ENCODE measurements at regions not wholly inside any gene's neighbourhood (a gene's known extent, or its start where the extent isn't known, plus 50 kb on each side); places are given as distances from the start of the nearest gene placed in this dataset.
"Not testable (repeated sequence)": the region's sequence is repeated elsewhere in the genome, so short reads cannot be mapped to it uniquely, and the experiment has no call there.

- DNase-seq (ENCODE audit: low spot score); CTCF ChIA-PET (ENCODE audit: low intra/inter-chr PET ratio, low total read pairs); H3K27me3 ChIP-seq (ENCODE audit: control insufficient read depth in 1 of 2, insufficient read depth in 2 of 2, low read length in 2 of 2); H3K4me3 ChIP-seq (replicated peaks in 1 of 3; ENCODE audit: insufficient read depth in 1 of 3, low read depth in 2 of 3, low read length in 3 of 3); H3K9ac ChIP-seq (ENCODE audit: insufficient read depth, low read depth, low read length); H3K4me1 ChIP-seq (ENCODE audit: insufficient read depth, low read length); POLR2A ChIA-PET; BruUV-seq (replicated peaks); H4K20me1 ChIP-seq (ENCODE audit: insufficient read depth, low read length); FAIRE-seq; H2AFZ ChIP-seq (ENCODE audit: low read length); H3K4me2 ChIP-seq (ENCODE audit: low read depth, low read length); in situ Hi-C loops (cut with HindIII; ENCODE audit: extremely low pct_ligation_motif_present, low pct_unique_long_range_greater_than_20kb); H3K27ac ChIP-seq (ENCODE audit: extremely low read length, insufficient read depth, low read length); ATAC-seq; H3K79me2 ChIP-seq (ENCODE audit: insufficient read depth, low read length); H3K36me3 ChIP-seq (replicated peaks in 1 of 2; ENCODE audit: control insufficient read depth in 1 of 2, insufficient read depth in 2 of 2, low read length in 2 of 2); intact Hi-C loops (cut with micrococcal nuclease; ENCODE audit: unreplicated experiment); TF ChIP-seq CREB1, ATF7 (CRISPR knock-in tag; IDR thresholded peaks at IDR 0.05): not testable (repeated sequence)
- TF ChIP-seq CREB1 (IDR thresholded peaks at IDR 0.05) (peak; percentile 58), ATF7 (IDR thresholded peaks at IDR 0.05) (peak; percentile 87)
- 45% methylated on average over 2 of the region's 2 CpGs for WGBS (ENCODE audit: low lambda C conversion rate)
- peaks cover 62% of the 10 kb centered on the region for H3K9me3 ChIP-seq (ENCODE audit: low read length)
These were observed 1392.0 kb upstream of the GOT2 start for GRCh38 chr16:60126115-60126514.

- CTCF ChIA-PET (ENCODE audit: low intra/inter-chr PET ratio, low total read pairs) = no interaction called here
- ATAC-seq (no peak), DNase-seq (ENCODE audit: low spot score) (no peak), FAIRE-seq (no peak)
- POLR2A ChIA-PET = no interaction called here
- BruUV-seq (replicated peaks) = no TSS peak
- TF ChIP-seq SMC3 (IDR thresholded peaks at IDR 0.05; ENCODE audit: low read length) = no peak
- no peak for TF ChIP-seq ZNF235 (CRISPR knock-in tag; IDR thresholded peaks at IDR 0.05; ENCODE audit: borderline replicate concordance)
- no peak for TF ChIP-seq ZNF484 (CRISPR knock-in tag; IDR thresholded peaks at IDR 0.05; ENCODE audit: borderline replicate concordance, low read depth)
- TF ChIP-seq, protein P1, sequence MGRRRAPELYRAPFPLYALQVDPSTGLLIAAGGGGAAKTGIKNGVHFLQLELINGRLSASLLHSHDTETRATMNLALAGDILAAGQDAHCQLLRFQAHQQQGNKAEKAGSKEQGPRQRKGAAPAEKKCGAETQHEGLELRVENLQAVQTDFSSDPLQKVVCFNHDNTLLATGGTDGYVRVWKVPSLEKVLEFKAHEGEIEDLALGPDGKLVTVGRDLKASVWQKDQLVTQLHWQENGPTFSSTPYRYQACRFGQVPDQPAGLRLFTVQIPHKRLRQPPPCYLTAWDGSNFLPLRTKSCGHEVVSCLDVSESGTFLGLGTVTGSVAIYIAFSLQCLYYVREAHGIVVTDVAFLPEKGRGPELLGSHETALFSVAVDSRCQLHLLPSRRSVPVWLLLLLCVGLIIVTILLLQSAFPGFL (CRISPR knock-in tag; IDR thresholded peaks at IDR 0.05) = no peak
- no peak for TF ChIP-seq JARID2 (CRISPR knock-in tag; IDR thresholded peaks at IDR 0.05; ENCODE audit: insufficient replicate concordance)
- no peak for TF ChIP-seq ZNF644 (CRISPR knock-in tag; IDR thresholded peaks at IDR 0.05; ENCODE audit: low read depth)
- no peak for TF ChIP-seq POLR2AphosphoS5 (IDR thresholded peaks at IDR 0.05; ENCODE audit: low read depth, low read length)
- TF ChIP-seq ZC3H13 (CRISPR knock-in tag; IDR thresholded peaks at IDR 0.05) = no peak
- TF ChIP-seq KAT2B (IDR thresholded peaks at IDR 0.05; ENCODE audit: borderline replicate concordance, low read depth, low read length) = no peak
- TF ChIP-seq CCDC6 (CRISPR knock-in tag; IDR thresholded peaks at IDR 0.05) = no peak
- no peak for TF ChIP-seq ZNF512 (CRISPR knock-in tag; IDR thresholded peaks at IDR 0.05)
- TF ChIP-seq, protein P2, sequence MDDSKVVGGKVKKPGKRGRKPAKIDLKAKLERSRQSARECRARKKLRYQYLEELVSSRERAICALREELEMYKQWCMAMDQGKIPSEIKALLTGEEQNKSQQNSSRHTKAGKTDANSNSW (CRISPR knock-in tag; IDR thresholded peaks at IDR 0.05; ENCODE audit: borderline replicate concordance) = no peak
- TF ChIP-seq MTF1 (CRISPR knock-in tag; IDR thresholded peaks at IDR 0.05) = no peak
- TF ChIP-seq PHF21A (CRISPR knock-in tag; IDR thresholded peaks at IDR 0.05) = no peak
- Histone ChIP-seq H3K79me2 (ENCODE audit: insufficient read depth, low read length) (no peaks in the 10 kb centered on the region), H3K27ac (ENCODE audit: extremely low read length, insufficient read depth, low read length) (no peak overlapping the region), H3K4me2 (ENCODE audit: low read depth, low read length) (no peak overlapping the region), H3K36me3 (replicated peaks in 1 of 2; ENCODE audit: control insufficient read depth in 1 of 2, insufficient read depth in 2 of 2, low read length in 2 of 2) (no peaks in the 10 kb centered on the region), H3K9me3 (ENCODE audit: low read length) (peaks cover 41% of the 10 kb centered on the region), H3K4me3 (replicated peaks in 1 of 3; ENCODE audit: insufficient read depth in 1 of 3, low read depth in 2 of 3, low read length in 3 of 3) (no peak overlapping the region), H4K20me1 (ENCODE audit: insufficient read depth, low read length) (no peaks in the 10 kb centered on the region), H3K27me3 (ENCODE audit: control insufficient read depth in 1 of 2, insufficient read depth in 2 of 2, low read length in 2 of 2) (no peaks in the 10 kb centered on the region), H2AFZ (ENCODE audit: low read length) (no peak overlapping the region), H3K4me1 (ENCODE audit: insufficient read depth, low read length) (no peaks in the 10 kb centered on the region), H3K9ac (ENCODE audit: insufficient read depth, low read depth, low read length) (no peak overlapping the region)
- under 1% methylated on average over 4 of the region's 4 CpGs for WGBS (ENCODE audit: low lambda C conversion rate)
- intact Hi-C loops (cut with micrococcal nuclease; ENCODE audit: unreplicated experiment) (no loop called here), in situ Hi-C loops (cut with HindIII; ENCODE audit: extremely low pct_ligation_motif_present, low pct_unique_long_range_greater_than_20kb) (no loop called here)
These were observed 1389.4 kb upstream of the GOT2 start for GRCh38 chr16:60123392-60124023.

Measured in HepG2 (cell line).